Endothelial cell of umbilical vein (primary cell): ENCODE measurements at regions not wholly inside any gene's neighbourhood (a gene's known extent, or its start where the extent isn't known, plus 50 kb on each side); places are given as distances from the start of the nearest gene placed in this dataset.

Experiments
- CTCF ChIP-seq, 2 donors: IDR thresholded peaks; 1 replicate in 1 of 2; 2 replicates in 1 of 2; pipeline ENCODE4 v1.5.1; 2011; ENCODE audit warnings: low read length in 2 of 2, mild to moderate bottlenecking in 2 of 2, moderate library complexity in 2 of 2, control low read depth in 1 of 2, inconsistent platforms in 1 of 2, low read depth in 1 of 2; ENCODE audit not compliant: insufficient read depth in 1 of 2; ENCODE audit errors: extremely low read depth in 1 of 2
- POLR2A ChIP-seq: IDR thresholded peaks from 2 replicates; pipeline ENCODE4 v1.6.1; 2012; ENCODE audit warnings: low read depth, mild to moderate bottlenecking, control low read depth, low read length

GRCh38 chr14:22505309-22505696 is 83.7 kb downstream of the DAD1 start:
- TF ChIP-seq POLR2A, result no peak
- no peak for TF ChIP-seq CTCF (IDR thresholded peaks at IDR 0.05; ENCODE audit: extremely low read depth in 1 of 2, insufficient read depth in 1 of 2, low read depth in 1 of 2, low read length in 2 of 2)
